ENCODE measurements at regions not wholly inside any gene's neighbourhood (a gene's known extent, or its start where the extent isn't known, plus 50 kb on each side); places are given as distances from the start of the nearest gene placed in this dataset.
"Not testable (repeated sequence)": the region's sequence is repeated elsewhere in the genome, so short reads cannot be mapped to it uniquely, and the experiment has no call there.

GRCh38 chr14:85009506-85009905 lies 520.4 kb upstream of the FLRT2 start:
- H3K27ac ChIP-seq: no peak overlapping the region
- no peaks in the 10 kb centered on the region for H3K4me1 ChIP-seq (replicated peaks)
- TF ChIP-seq POLR2A (IDR thresholded peaks at IDR 0.05) (no peak), POLR2AphosphoS5 (IDR thresholded peaks at IDR 0.05) (no peak), CTCF (IDR thresholded peaks at IDR 0.05) (no peak)
- H3K36me3 ChIP-seq: no peaks in the 10 kb centered on the region
- no peaks in the 10 kb centered on the region for H3K9me3 ChIP-seq
- no peak overlapping the region for H3K4me3 ChIP-seq
- 94% methylated on average over 7 of the region's 7 CpGs for WGBS
- DNase-seq (ENCODE audit: low spot score): no peak
- intact Hi-C loops (cut with DNase I): no loop called here
- no peaks in the 10 kb centered on the region for H3K27me3 ChIP-seq (replicated peaks; ENCODE audit: insufficient read depth)

- Histone ChIP-seq H3K4me1 (replicated peaks) (no peaks in the 10 kb centered on the region), H3K36me3 (no peaks in the 10 kb centered on the region), H3K9me3 (no peaks in the 10 kb centered on the region), H3K27me3 (replicated peaks; ENCODE audit: insufficient read depth) (no peaks in the 10 kb centered on the region), H3K27ac (no peak overlapping the region), H3K4me3 (no peak overlapping the region)
- DNase-seq (ENCODE audit: low spot score): no peak
- 81% methylated on average over 1 of the region's 1 CpG for WGBS
- no peak for TF ChIP-seq CTCF (IDR thresholded peaks at IDR 0.05)
- TF ChIP-seq POLR2AphosphoS5 (IDR thresholded peaks at IDR 0.05): no peak
- no peak for TF ChIP-seq POLR2A (IDR thresholded peaks at IDR 0.05)
- intact Hi-C loops (cut with DNase I): no loop called here
Observed at GRCh38 chr14:85010186-85010585, 519.8 kb upstream of the FLRT2 start.

- intact Hi-C loops (cut with DNase I): no loop called here
- H3K27me3 ChIP-seq (replicated peaks; ENCODE audit: insufficient read depth): no peaks in the 10 kb centered on the region
- no peaks in the 10 kb centered on the region for H3K36me3 ChIP-seq
- H3K27ac ChIP-seq: no peak overlapping the region
- no peak for DNase-seq (ENCODE audit: low spot score)
- WGBS: 7% methylated on average over 1 of the region's 1 CpG
- H3K9me3 ChIP-seq: no peaks in the 10 kb centered on the region
- no peak for TF ChIP-seq POLR2AphosphoS5 (IDR thresholded peaks at IDR 0.05)
- no peak for TF ChIP-seq CTCF (IDR thresholded peaks at IDR 0.05)
- TF ChIP-seq POLR2A (IDR thresholded peaks at IDR 0.05): no peak
- no peak overlapping the region for H3K4me3 ChIP-seq
- no peaks in the 10 kb centered on the region for H3K4me1 ChIP-seq (replicated peaks)
Observed at GRCh38 chr14:85016496-85016895, 513.4 kb upstream of the FLRT2 start.

GRCh38 chr14:85023866-85024265 lies 506.1 kb upstream of the FLRT2 start:
- WGBS: 74% methylated on average over 7 of the region's 7 CpGs
- H3K36me3 ChIP-seq: not testable (repeated sequence)

GRCh38 chr14:85024931-85025330 lies 505.0 kb upstream of the FLRT2 start:
- DNase-seq (ENCODE audit: low spot score): no peak
- no peaks in the 10 kb centered on the region for H3K4me1 ChIP-seq (replicated peaks)
- no peak overlapping the region for H3K4me3 ChIP-seq
- WGBS: 84% methylated on average over 2 of the region's 2 CpGs
- TF ChIP-seq CTCF (IDR thresholded peaks at IDR 0.05): no peak
- TF ChIP-seq POLR2AphosphoS5 (IDR thresholded peaks at IDR 0.05): no peak
- H3K9me3 ChIP-seq: no peaks in the 10 kb centered on the region
- intact Hi-C loops (cut with DNase I): no loop called here
- H3K36me3 ChIP-seq: no peaks in the 10 kb centered on the region
- no peaks in the 10 kb centered on the region for H3K27me3 ChIP-seq (replicated peaks; ENCODE audit: insufficient read depth)
- H3K27ac ChIP-seq: no peak overlapping the region

More at GRCh38 chr14:85023866-85024265, 506.1 kb upstream of the FLRT2 start:
- H3K27me3 ChIP-seq (replicated peaks; ENCODE audit: insufficient read depth); H3K27ac ChIP-seq; intact Hi-C loops (cut with DNase I); H3K9me3 ChIP-seq; DNase-seq (ENCODE audit: low spot score); H3K4me3 ChIP-seq; H3K4me1 ChIP-seq (replicated peaks): not testable (repeated sequence)

All from prostate gland (tissue), 2 donors.